ENCODE measurements at regions not wholly inside any gene's neighbourhood (a gene's known extent, or its start where the extent isn't known, plus 50 kb on each side); places are given as distances from the start of the nearest gene placed in this dataset.

DNA sequence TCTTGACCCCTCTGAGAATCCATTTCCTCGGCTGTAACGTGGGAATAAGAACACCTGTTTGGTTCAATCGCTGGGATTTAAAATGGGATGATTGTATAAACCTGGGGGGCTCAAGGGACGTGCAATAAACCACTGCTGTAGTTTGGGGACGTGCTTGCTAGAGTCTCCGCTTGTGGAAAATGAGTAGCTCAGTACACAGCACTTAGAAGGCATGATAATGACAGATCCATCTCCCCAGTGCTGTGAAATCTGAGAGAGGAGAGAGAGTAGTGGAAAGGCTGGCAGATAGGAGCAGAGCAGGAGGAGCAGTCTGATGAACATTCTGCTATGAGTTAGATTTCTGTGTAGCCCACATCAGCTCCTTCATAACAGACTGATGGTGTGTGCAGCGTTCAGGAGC lies 256.5 kb downstream of the MN1 start:
- no peak overlapping the region for H3K27ac Mint-ChIP-seq
- no peak for TF ChIP-seq CTCF (IDR thresholded peaks at IDR 0.05; ENCODE audit: unreplicated experiment)
- H3K9me3 Mint-ChIP-seq = no peaks in the 10 kb centered on the region
- H3K27me3 Mint-ChIP-seq (ENCODE audit: low read depth) = peaks cover 8% of the 10 kb centered on the region
- H3K4me3 Mint-ChIP-seq = no peak overlapping the region
- no peaks in the 10 kb centered on the region for H3K36me3 Mint-ChIP-seq
- peaks cover 11% of the 10 kb centered on the region for H3K4me1 Mint-ChIP-seq
- DNase-seq (ENCODE audit: low spot score in 2 of 2, unreplicated experiment in 2 of 2) = no peak

- Mint-ChIP-seq H3K27me3 (ENCODE audit: low read depth) (peaks cover 6% of the 10 kb centered on the region), H3K27ac (no peak overlapping the region)
These were observed 255.2 kb downstream of the MN1 start for GRCh38 chr22:27546157-27546935.

DNA sequence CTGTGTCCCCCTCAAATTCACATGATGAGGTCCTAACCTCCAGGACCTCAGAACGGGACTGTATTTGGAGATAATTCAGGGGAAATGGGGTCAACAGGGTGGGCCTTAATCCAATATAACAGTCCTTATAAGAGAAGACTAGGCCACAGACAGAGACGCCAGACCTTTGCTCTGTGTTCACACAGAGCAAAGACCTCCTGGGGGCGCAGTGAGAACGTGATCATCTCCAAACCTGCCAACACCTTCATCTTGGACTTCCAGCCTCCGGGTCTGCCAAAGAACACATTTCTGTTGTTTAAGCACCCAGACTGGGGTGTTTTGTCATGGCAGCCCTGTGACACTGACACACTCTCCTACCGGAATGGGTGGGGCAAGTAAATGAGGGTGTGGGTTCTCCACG lies 250.2 kb downstream of the MN1 start:
- Mint-ChIP-seq H3K4me1 (peaks cover 10% of the 10 kb centered on the region), H3K36me3 (no peaks in the 10 kb centered on the region), H3K27me3 (ENCODE audit: low read depth) (no peaks in the 10 kb centered on the region), H3K9me3 (peaks cover 6% of the 10 kb centered on the region), H3K27ac (no peak overlapping the region), H3K4me3 (no peak overlapping the region)
- no peak for DNase-seq (ENCODE audit: low spot score in 2 of 2, unreplicated experiment in 2 of 2)
- TF ChIP-seq CTCF (IDR thresholded peaks at IDR 0.05; ENCODE audit: unreplicated experiment) = no peak

More at GRCh38 chr22:27546157-27546935, 255.2 kb downstream of the MN1 start:
- no peak overlapping the region for H3K4me3 Mint-ChIP-seq
- H3K4me1 Mint-ChIP-seq = peaks cover 5% of the 10 kb centered on the region
- no peak for DNase-seq (ENCODE audit: low spot score in 2 of 2, unreplicated experiment in 2 of 2)
- TF ChIP-seq CTCF (IDR thresholded peaks at IDR 0.05; ENCODE audit: unreplicated experiment) = no peak
- H3K36me3 Mint-ChIP-seq = no peaks in the 10 kb centered on the region
- H3K9me3 Mint-ChIP-seq = no peaks in the 10 kb centered on the region

DNA sequence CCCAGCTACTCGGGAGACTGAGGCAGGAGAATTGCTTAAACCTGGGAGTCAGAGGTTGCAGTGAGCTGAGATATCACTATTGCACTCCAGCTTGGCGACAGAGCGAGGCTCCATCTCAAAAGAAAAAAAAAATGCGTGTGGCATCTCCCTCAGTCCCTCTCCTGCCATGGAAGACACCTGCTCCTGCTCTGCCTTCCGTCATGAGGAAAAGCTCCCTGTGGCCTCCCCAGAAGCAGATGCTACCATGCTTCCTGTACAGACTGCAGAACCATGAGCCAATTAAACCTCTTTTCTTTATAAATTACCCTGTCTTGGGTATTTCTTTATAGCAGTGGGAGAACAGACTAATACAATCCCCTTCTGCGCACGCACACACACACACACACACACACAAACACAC lies 249.4 kb downstream of the MN1 start:
- Mint-ChIP-seq H3K9me3 (peaks cover 6% of the 10 kb centered on the region), H3K4me3 (no peak overlapping the region), H3K27me3 (ENCODE audit: low read depth) (no peaks in the 10 kb centered on the region), H3K27ac (no peak overlapping the region), H3K4me1 (peaks cover 14% of the 10 kb centered on the region), H3K36me3 (no peaks in the 10 kb centered on the region)
- no peak for DNase-seq (ENCODE audit: low spot score in 2 of 2, unreplicated experiment in 2 of 2)
- no peak for TF ChIP-seq CTCF (IDR thresholded peaks at IDR 0.05; ENCODE audit: unreplicated experiment)

GRCh38 chr22:27552863-27553262 lies 248.7 kb downstream of the MN1 start:
- peaks cover 16% of the 10 kb centered on the region for H3K4me1 Mint-ChIP-seq

More at GRCh38 chr22:27552863-27553262, 248.7 kb downstream of the MN1 start:
- H3K4me3 Mint-ChIP-seq = no peak overlapping the region
- H3K27me3 Mint-ChIP-seq (ENCODE audit: low read depth) = no peaks in the 10 kb centered on the region
- no peak for DNase-seq (ENCODE audit: low spot score in 2 of 2, unreplicated experiment in 2 of 2)
- no peak overlapping the region for H3K27ac Mint-ChIP-seq
- no peaks in the 10 kb centered on the region for H3K36me3 Mint-ChIP-seq
- no peak for TF ChIP-seq CTCF (IDR thresholded peaks at IDR 0.05; ENCODE audit: unreplicated experiment)
- H3K9me3 Mint-ChIP-seq = peaks cover 6% of the 10 kb centered on the region
